GM23338 (cell line): ENCODE measurements at regions not wholly inside any gene's neighbourhood (a gene's known extent, or its start where the extent isn't known, plus 50 kb on each side); places are given as distances from the start of the nearest gene placed in this dataset.

Source experiments
- ATAC-seq: fragments of 200-7000 bp; cut with Tn5 transposase; 3 replicates; pipeline ENCODE4 v1.9.1; 2020
- DNase-seq: peaks from one replicate; pipeline ENCODE4 v3.0.0-alpha.2; 2015; ENCODE audit warnings: low spot score
- H2AFZ ChIP-seq: fragments of 200-600 bp; sonication (generic); 2 replicates; pipeline ENCODE4 v1.8.0; 2016; ENCODE audit warnings: antibody characterized with exemption, mild to moderate bottlenecking, moderate library complexity
- H3F3A ChIP-seq: fragments of 200-600 bp; sonication (generic); replicated peaks from 2 replicates; pipeline ENCODE4 v1.8.0; 2017; ENCODE audit warnings: antibody characterized with exemption, mixed run types, low read depth
- H3K27ac ChIP-seq: fragments of 200-600 bp; sonication (generic); 2 replicates; pipeline ENCODE4 v1.6.1; 2016; ENCODE audit warnings: low read depth
- H3K27me3 ChIP-seq: fragments of 200-600 bp; sonication (generic); 2 replicates; pipeline ENCODE4 v1.8.0; 2016; ENCODE audit warnings: mild to moderate bottlenecking, mixed run types, moderate library complexity; ENCODE audit not compliant: insufficient read depth
- H3K36me3 ChIP-seq: fragments of 200-600 bp; sonication (generic); 2 replicates; pipeline ENCODE4 v1.8.0; 2016; ENCODE audit warnings: mild to moderate bottlenecking; ENCODE audit not compliant: insufficient read depth
- H3K4me1 ChIP-seq: fragments of 200-600 bp; sonication (generic); 2 replicates; pipeline ENCODE4 v1.8.0; 2016; ENCODE audit warnings: mild to moderate bottlenecking, moderate library complexity; ENCODE audit not compliant: insufficient read depth
- H3K4me2 ChIP-seq: fragments of 200-600 bp; sonication (generic); 2 replicates; pipeline ENCODE4 v1.7.1; 2017; ENCODE audit warnings: mixed run types
- H3K4me3 ChIP-seq: fragments of 200-600 bp; sonication (generic); 2 replicates; pipeline ENCODE4 v1.6.1; 2016; ENCODE audit warnings: mixed run types
- H3K79me2 ChIP-seq: fragments of 200-600 bp; sonication (generic); replicated peaks from 2 replicates; pipeline ENCODE4 v1.8.0; 2017; ENCODE audit warnings: mild to moderate bottlenecking; ENCODE audit not compliant: insufficient read depth
- H3K9me2 ChIP-seq: fragments of 200-600 bp; sonication (generic); 2 replicates; pipeline ENCODE4 v1.8.0; 2017; ENCODE audit not compliant: insufficient read depth
- H4K20me1 ChIP-seq: fragments of 200-600 bp; sonication (generic); replicated peaks from 2 replicates; pipeline ENCODE4 v1.8.0; 2017; ENCODE audit warnings: mild to moderate bottlenecking; ENCODE audit not compliant: insufficient read depth
- H3K27ac Mint-ChIP-seq: 2 replicates; pipeline ENCODE4 v1.8.0; 2020; ENCODE audit warnings: inconsistent platforms, mild to moderate bottlenecking, moderate library complexity, mixed read lengths
- H3K27me3 Mint-ChIP-seq: 3 replicates; pipeline ENCODE4 v1.8.0; 2022; ENCODE audit warnings: low read depth, mild to moderate bottlenecking, moderate library complexity, mixed read lengths, inconsistent platforms; ENCODE audit not compliant: insufficient read depth, poor library complexity
- H3K36me3 Mint-ChIP-seq: 3 replicates; pipeline ENCODE4 v1.8.0; 2021; ENCODE audit warnings: low read depth, mild to moderate bottlenecking, inconsistent platforms, moderate library complexity, mixed read lengths
- H3K4me1 Mint-ChIP-seq: 3 replicates; pipeline ENCODE4 v1.8.0; 2020; ENCODE audit warnings: mild to moderate bottlenecking, inconsistent platforms, mixed read lengths
- H3K4me3 Mint-ChIP-seq: 3 replicates; pipeline ENCODE4 v1.8.0; 2021; ENCODE audit warnings: moderate library complexity, mild to moderate bottlenecking, inconsistent platforms, mixed read lengths
- H3K9me3 Mint-ChIP-seq: 3 replicates; pipeline ENCODE4 v1.8.0; 2020; ENCODE audit warnings: moderate library complexity, mild to moderate bottlenecking, inconsistent platforms, mixed read lengths
- CREB1 ChIP-seq: fragments of 250-450 bp; sonication (Bioruptor Pico); IDR thresholded peaks from 2 replicates; pipeline ENCODE4 v1.5.0; 2020; ENCODE audit warnings: low read depth, mild to moderate bottlenecking, moderate library complexity
- EZH2phosphoT487 ChIP-seq: fragments of 200-600 bp; sonication (generic); IDR thresholded peaks from one replicate; pipeline ENCODE4 v1.8.1; 2018; ENCODE audit warnings: antibody characterized with exemption; ENCODE audit not compliant: unreplicated experiment
- JUNB ChIP-seq: IDR thresholded peaks from one replicate; pipeline ENCODE4 v1.6.1; 2016; ENCODE audit warnings: antibody characterized with exemption; ENCODE audit not compliant: unreplicated experiment
- NANOG ChIP-seq: IDR thresholded peaks from 2 replicates; pipeline ENCODE4 v1.6.1; 2016; ENCODE audit warnings: antibody characterized with exemption, borderline replicate concordance
- POLR2AphosphoS5 ChIP-seq: IDR thresholded peaks from 2 replicates; pipeline ENCODE4 v1.6.1; 2016; ENCODE audit warnings: antibody characterized with exemption, low read depth
- STAT1 ChIP-seq: IDR thresholded peaks from one replicate; pipeline ENCODE4 v1.6.1; 2016; ENCODE audit warnings: antibody characterized with exemption; ENCODE audit not compliant: unreplicated experiment
- ZNF114 ChIP-seq: fragments of 250-450 bp; sonication (Bioruptor Pico); IDR thresholded peaks from 2 replicates; pipeline ENCODE4 v1.5.0; 2020; ENCODE audit warnings: mild to moderate bottlenecking, moderate library complexity
- ZNF331 ChIP-seq: fragments of 250-450 bp; sonication (Bioruptor Pico); IDR thresholded peaks from 2 replicates; pipeline ENCODE4 v1.5.0; 2020; ENCODE audit warnings: low read depth, mild to moderate bottlenecking, moderate library complexity
- TF ChIP-seq, protein P1 (sequence below): IDR thresholded peaks from 2 replicates; pipeline ENCODE4 v1.6.1; 2016; ENCODE audit warnings: antibody characterized with exemption
- TF ChIP-seq, protein P2 (sequence below): IDR thresholded peaks from one replicate; pipeline ENCODE4 v1.6.1; 2018; ENCODE audit warnings: antibody characterized with exemption; ENCODE audit not compliant: unreplicated experiment

DNA sequence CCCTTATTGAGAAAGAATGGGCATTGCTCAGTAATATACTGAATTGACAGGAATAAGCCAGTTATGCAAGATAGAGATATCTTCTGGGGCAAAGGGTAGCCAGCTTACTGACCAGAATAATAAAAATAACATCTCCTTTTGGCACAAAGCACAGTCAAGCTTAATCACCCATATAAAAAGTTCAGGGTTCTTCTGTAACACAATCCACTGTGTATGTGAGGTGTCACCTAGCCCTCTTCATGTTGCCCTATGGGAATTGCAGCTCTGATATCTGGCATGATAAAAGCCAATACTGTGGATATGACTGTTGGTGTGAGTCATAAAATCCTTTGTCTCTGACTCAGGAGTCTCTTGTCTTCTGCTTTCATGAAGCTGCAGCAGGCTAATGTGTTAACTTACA, 90.8 kb downstream of the DSEL start:
- TF ChIP-seq JUNB: no peak
- no peak for TF ChIP-seq CREB1 (CRISPR knock-in tag)
- TF ChIP-seq ZNF114 (CRISPR knock-in tag): no peak
- no peak for TF ChIP-seq POLR2AphosphoS5
- TF ChIP-seq ZNF331 (CRISPR knock-in tag): no peak
- TF ChIP-seq, protein P1, sequence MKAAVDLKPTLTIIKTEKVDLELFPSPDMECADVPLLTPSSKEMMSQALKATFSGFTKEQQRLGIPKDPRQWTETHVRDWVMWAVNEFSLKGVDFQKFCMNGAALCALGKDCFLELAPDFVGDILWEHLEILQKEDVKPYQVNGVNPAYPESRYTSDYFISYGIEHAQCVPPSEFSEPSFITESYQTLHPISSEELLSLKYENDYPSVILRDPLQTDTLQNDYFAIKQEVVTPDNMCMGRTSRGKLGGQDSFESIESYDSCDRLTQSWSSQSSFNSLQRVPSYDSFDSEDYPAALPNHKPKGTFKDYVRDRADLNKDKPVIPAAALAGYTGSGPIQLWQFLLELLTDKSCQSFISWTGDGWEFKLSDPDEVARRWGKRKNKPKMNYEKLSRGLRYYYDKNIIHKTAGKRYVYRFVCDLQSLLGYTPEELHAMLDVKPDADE: no peak
- TF ChIP-seq, protein P2, sequence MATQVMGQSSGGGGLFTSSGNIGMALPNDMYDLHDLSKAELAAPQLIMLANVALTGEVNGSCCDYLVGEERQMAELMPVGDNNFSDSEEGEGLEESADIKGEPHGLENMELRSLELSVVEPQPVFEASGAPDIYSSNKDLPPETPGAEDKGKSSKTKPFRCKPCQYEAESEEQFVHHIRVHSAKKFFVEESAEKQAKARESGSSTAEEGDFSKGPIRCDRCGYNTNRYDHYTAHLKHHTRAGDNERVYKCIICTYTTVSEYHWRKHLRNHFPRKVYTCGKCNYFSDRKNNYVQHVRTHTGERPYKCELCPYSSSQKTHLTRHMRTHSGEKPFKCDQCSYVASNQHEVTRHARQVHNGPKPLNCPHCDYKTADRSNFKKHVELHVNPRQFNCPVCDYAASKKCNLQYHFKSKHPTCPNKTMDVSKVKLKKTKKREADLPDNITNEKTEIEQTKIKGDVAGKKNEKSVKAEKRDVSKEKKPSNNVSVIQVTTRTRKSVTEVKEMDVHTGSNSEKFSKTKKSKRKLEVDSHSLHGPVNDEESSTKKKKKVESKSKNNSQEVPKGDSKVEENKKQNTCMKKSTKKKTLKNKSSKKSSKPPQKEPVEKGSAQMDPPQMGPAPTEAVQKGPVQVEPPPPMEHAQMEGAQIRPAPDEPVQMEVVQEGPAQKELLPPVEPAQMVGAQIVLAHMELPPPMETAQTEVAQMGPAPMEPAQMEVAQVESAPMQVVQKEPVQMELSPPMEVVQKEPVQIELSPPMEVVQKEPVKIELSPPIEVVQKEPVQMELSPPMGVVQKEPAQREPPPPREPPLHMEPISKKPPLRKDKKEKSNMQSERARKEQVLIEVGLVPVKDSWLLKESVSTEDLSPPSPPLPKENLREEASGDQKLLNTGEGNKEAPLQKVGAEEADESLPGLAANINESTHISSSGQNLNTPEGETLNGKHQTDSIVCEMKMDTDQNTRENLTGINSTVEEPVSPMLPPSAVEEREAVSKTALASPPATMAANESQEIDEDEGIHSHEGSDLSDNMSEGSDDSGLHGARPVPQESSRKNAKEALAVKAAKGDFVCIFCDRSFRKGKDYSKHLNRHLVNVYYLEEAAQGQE: no peak
- no peak for TF ChIP-seq STAT1
- Mint-ChIP-seq H3K36me3 (no peaks in the 10 kb centered on the region), H3K27me3 (no peaks in the 10 kb centered on the region), H3K27ac (no peak overlapping the region), H3K9me3 (no peaks in the 10 kb centered on the region; the same call in 2 of the 3 replicates), H3K4me3 (no peak overlapping the region), H3K4me1 (no peaks in the 10 kb centered on the region)
- H3K36me3 ChIP-seq: no peaks in the 10 kb centered on the region
- H3K27me3 ChIP-seq: no peaks in the 10 kb centered on the region
- H4K20me1 ChIP-seq: no peaks in the 10 kb centered on the region
- no peak overlapping the region for H3K4me2 ChIP-seq
- DNase-seq: no peak
- H3K9me2 ChIP-seq: no peaks in the 10 kb centered on the region
- H3F3A ChIP-seq: no peaks in the 10 kb centered on the region
- no peak overlapping the region for H3K27ac ChIP-seq
- no peak for ATAC-seq
- H3K79me2 ChIP-seq: no peaks in the 10 kb centered on the region
- H3K4me1 ChIP-seq: no peaks in the 10 kb centered on the region
- no peak overlapping the region for H3K4me3 ChIP-seq
- no peak overlapping the region for H2AFZ ChIP-seq

DNA sequence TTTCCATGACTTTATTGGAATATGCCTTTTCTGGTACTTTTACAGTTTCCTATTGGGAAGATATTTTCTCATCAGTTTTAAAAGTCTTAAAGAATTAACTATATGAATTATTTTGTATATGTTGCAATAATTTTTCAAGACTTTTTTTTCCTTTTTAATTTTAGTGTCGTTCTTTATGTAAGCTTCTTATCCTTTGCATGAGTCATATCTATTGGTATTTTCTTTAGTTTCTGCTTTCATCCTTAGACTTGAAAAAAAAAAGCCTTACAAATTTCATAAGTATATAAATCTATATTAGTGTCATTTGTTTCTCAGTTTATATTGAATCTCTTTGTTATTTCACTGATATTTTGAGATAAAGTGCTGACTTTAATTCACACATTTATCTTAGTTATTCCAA, 94.9 kb downstream of the DSEL start:
- Mint-ChIP-seq H3K4me1 (no peaks in the 10 kb centered on the region), H3K27ac (no peak overlapping the region), H3K9me3 (no peaks in the 10 kb centered on the region), H3K36me3 (no peaks in the 10 kb centered on the region), H3K27me3 (no peaks in the 10 kb centered on the region), H3K4me3 (no peak overlapping the region)
- DNase-seq: no peak
- Histone ChIP-seq H3K4me3 (no peak overlapping the region), H3K4me2 (no peak overlapping the region), H3K79me2 (no peaks in the 10 kb centered on the region), H3K27me3 (no peaks in the 10 kb centered on the region), H3K4me1 (no peaks in the 10 kb centered on the region), H3F3A (no peaks in the 10 kb centered on the region), H3K9me2 (no peaks in the 10 kb centered on the region), H3K27ac (no peak overlapping the region), H3K36me3 (no peaks in the 10 kb centered on the region), H4K20me1 (no peaks in the 10 kb centered on the region), H2AFZ (no peak overlapping the region)
- no peak for ATAC-seq
- TF ChIP-seq ZNF331 (CRISPR knock-in tag) (no peak), NANOG (no peak), EZH2phosphoT487 (no peak)
- TF ChIP-seq, protein P2: no peak
